A673 (cell line): ENCODE measurements at regions not wholly inside any gene's neighbourhood (a gene's known extent, or its start where the extent isn't known, plus 50 kb on each side); places are given as distances from the start of the nearest gene placed in this dataset.

ENCODE experiments used
- BruUV-seq: library from RNA; stranded (reverse); fragments of 400-500 nt; replicated peaks from 2 replicates; lab custom pipeline; 2021; lab: Mats Ljungman, UMichigan
- CTCF ChIA-PET: fragments of 300-600 bp; sonication (Branson Sonifier 250); formaldehyde crosslinking; loops from one replicate; lab custom pipeline; 2022; ENCODE audit warnings: antibody characterized with exemption; lab: Charles Lee
- POLR2A ChIA-PET: fragments of 300-600 bp; sonication (Branson Sonifier 250); formaldehyde crosslinking; loops from one replicate; lab custom pipeline; 2022; ENCODE audit warnings: antibody characterized with exemption; ENCODE audit not compliant: low non-redundant PET; lab: Charles Lee
- DNase-seq: peaks from one replicate; pipeline ENCODE4 v3.0.0-alpha.2; 2015; ENCODE audit warnings: low spot score
- H3K27ac ChIP-seq: fragments of 200-600 bp; sonication (generic); 2 replicates; pipeline ENCODE4 v1.5.1; 2016; ENCODE audit warnings: mixed run types, low read depth, mild to moderate bottlenecking, mixed read lengths, antibody characterized with exemption, low read length; ENCODE audit not compliant: poor library complexity, severe bottlenecking
- H3K27me3 ChIP-seq: fragments of 200-600 bp; sonication (generic); replicated peaks from 2 replicates; pipeline ENCODE4 v1.6.1; 2017; ENCODE audit warnings: mixed run types, low read depth, mild to moderate bottlenecking, mixed read lengths, antibody characterized with exemption, low read length; ENCODE audit not compliant: insufficient read depth, poor library complexity
- H3K36me3 ChIP-seq: fragments of 200-600 bp; sonication (generic); 2 replicates; pipeline ENCODE4 v1.6.1; 2016; ENCODE audit warnings: mixed run types, mild to moderate bottlenecking, mixed read lengths, antibody characterized with exemption, low read length; ENCODE audit not compliant: insufficient read depth, poor library complexity, severe bottlenecking
- H3K4me1 ChIP-seq: fragments of 200-600 bp; sonication (generic); 2 replicates; pipeline ENCODE4 v1.6.1; 2017; ENCODE audit warnings: mixed run types, mild to moderate bottlenecking, mixed read lengths, antibody characterized with exemption, low read length; ENCODE audit not compliant: insufficient read depth, poor library complexity, severe bottlenecking
- H3K4me3 ChIP-seq: fragments of 200-600 bp; sonication (generic); 2 replicates; pipeline ENCODE4 v1.5.1; 2016; ENCODE audit warnings: low read depth, mixed run types, mild to moderate bottlenecking, mixed read lengths, low read length; ENCODE audit not compliant: poor library complexity, severe bottlenecking
- H3K9me3 ChIP-seq: fragments of 200-600 bp; sonication (generic); 2 replicates; pipeline ENCODE4 v1.6.1; 2016; ENCODE audit warnings: mixed run types, low read depth, mild to moderate bottlenecking, mixed read lengths, antibody characterized with exemption, low read length; ENCODE audit not compliant: poor library complexity, severe bottlenecking
- CTCF ChIP-seq: fragments of 300-800, 200-600 bp; sonication (generic); conservative IDR thresholded peaks from 2 replicates; pipeline ENCODE4 v1.5.1; 2017; ENCODE audit warnings: low read depth, mild to moderate bottlenecking, antibody characterized with exemption, low read length, moderate library complexity, mixed read lengths
- EZH2 ChIP-seq: fragments of 200-600 bp; sonication (generic); IDR thresholded peaks from 2 replicates; pipeline ENCODE4 v1.6.1; 2017; ENCODE audit warnings: borderline replicate concordance, low read depth, mild to moderate bottlenecking, mixed read lengths, antibody characterized with exemption, low read length; ENCODE audit not compliant: poor library complexity, severe bottlenecking
- intact Hi-C: fragments of 100-400 bp; cut with micrococcal nuclease; formaldehyde crosslinking; loops from one replicate; pipeline ENCODE4 v1.10.0; 2022; ENCODE audit not compliant: unreplicated experiment

- Histone ChIP-seq H3K4me3 (no peak overlapping the region), H3K27me3 (no peaks in the 10 kb centered on the region), H3K4me1 (no peaks in the 10 kb centered on the region), H3K9me3 (no peaks in the 10 kb centered on the region), H3K36me3 (no peaks in the 10 kb centered on the region), H3K27ac (no peak overlapping the region)
- ChIA-PET POLR2A (no interaction called here), CTCF (no interaction called here)
- TF ChIP-seq CTCF: no peak
- no peak for TF ChIP-seq EZH2
- no TSS peak for BruUV-seq
- DNase-seq: no peak
- intact Hi-C loops: no loop called here
Observed at GRCh38 chr1:185406691-185407009, 89.6 kb upstream of the IVNS1ABP start.

- ChIA-PET POLR2A (no interaction called here), CTCF (no interaction called here)
- Histone ChIP-seq H3K27me3 (no peaks in the 10 kb centered on the region), H3K36me3 (no peaks in the 10 kb centered on the region), H3K4me1 (no peaks in the 10 kb centered on the region), H3K9me3 (no peaks in the 10 kb centered on the region), H3K27ac (no peak overlapping the region), H3K4me3 (no peak overlapping the region)
- TF ChIP-seq CTCF (no peak), EZH2 (no peak)
- BruUV-seq: no TSS peak
- no peak for DNase-seq
- intact Hi-C loops: no loop called here
Observed at GRCh38 chr1:185406006-185406690, 89.1 kb upstream of the IVNS1ABP start.

DNA sequence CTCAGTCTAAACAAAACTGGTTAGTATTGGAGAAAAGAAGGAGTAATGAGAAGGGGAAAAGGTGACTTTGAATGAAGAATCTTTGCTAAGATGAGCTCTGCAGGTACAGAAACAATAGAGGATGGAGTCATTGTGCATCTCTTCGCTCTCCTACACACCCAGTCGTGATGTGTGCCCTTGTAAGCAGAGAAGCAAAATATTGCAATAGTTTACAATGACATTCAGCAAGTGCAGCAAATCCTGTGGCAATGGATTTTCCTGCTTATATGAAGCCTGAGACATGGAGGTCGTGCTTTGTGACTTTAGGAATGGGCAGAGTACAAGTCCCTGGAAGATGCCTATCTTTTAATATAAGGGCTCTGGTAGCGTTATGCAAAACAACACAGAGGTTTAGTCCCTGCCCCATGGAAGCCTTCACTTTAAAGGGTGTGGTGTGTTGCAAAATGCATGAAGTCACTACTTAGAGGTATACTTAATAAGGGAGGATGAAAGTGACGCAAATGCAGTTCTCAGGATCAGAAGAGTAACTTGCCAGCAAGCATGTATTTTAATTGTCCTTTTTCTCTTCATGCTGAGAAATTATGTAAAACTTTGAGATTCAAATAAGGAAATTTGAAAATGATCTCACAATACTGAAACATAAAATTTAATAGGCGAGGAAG is 88.0 kb upstream of the IVNS1ABP start:
- DNase-seq: no peak
- H3K27ac ChIP-seq: no peak overlapping the region

More for the DNA sequence above, 88.0 kb upstream of the IVNS1ABP start:
- Histone ChIP-seq H3K4me3 (no peak overlapping the region), H3K36me3 (no peaks in the 10 kb centered on the region), H3K4me1 (no peaks in the 10 kb centered on the region), H3K9me3 (no peaks in the 10 kb centered on the region), H3K27me3 (no peaks in the 10 kb centered on the region)
- TF ChIP-seq CTCF: no peak
- no peak for TF ChIP-seq EZH2
- CTCF ChIA-PET: no interaction called here
- POLR2A ChIA-PET: interaction anchor here (0.7 kb wide), 1 partner anchor 370 kb away, joined by 3 read pairs; no protein-coding TSS in a partner anchor
- BruUV-seq: no TSS peak
- intact Hi-C loops: no loop called here
